HepG2 (cell line): ENCODE measurements at regions not wholly inside any gene's neighbourhood (a gene's known extent, or its start where the extent isn't known, plus 50 kb on each side); places are given as distances from the start of the nearest gene placed in this dataset.

Experiments used
- ATAC-seq: fragments of 200-7000 bp; cut with Tn5 transposase; 3 replicates; pipeline ENCODE4 v1.9.1; 2020; ENCODE audit warnings: mild to moderate bottlenecking, moderate library complexity
- BruUV-seq: library from RNA; stranded (reverse); fragments of 400-500 nt; replicated peaks from 2 replicates; lab custom pipeline; 2021; lab: Mats Ljungman, UMichigan
- CTCF ChIA-PET: fragments of 300-600 bp; formaldehyde crosslinking; extraction: SDS; loops from one replicate; lab custom pipeline; 2021; ENCODE audit warnings: low total read pairs, inconsistent platforms, low intra/inter-chr PET ratio; lab: Yijun Ruan, JAX
- POLR2A ChIA-PET: fragments of 350-600 bp; sonication (Branson Sonifier 250); formaldehyde crosslinking; loops from one replicate; lab custom pipeline; 2020; ENCODE audit warnings: antibody characterized with exemption, inconsistent platforms; lab: Yijun Ruan, JAX
- DNase-seq: peaks from one replicate; pipeline ENCODE4 v3.0.0-alpha.2; 2015; ENCODE audit warnings: low spot score
- FAIRE-seq: peaks from 3 replicates; lab custom pipeline; 2011; peaks lifted over from hg19 to GRCh38; lab: Jason Lieb, UNC
- H2AFZ ChIP-seq: one replicate; pipeline ENCODE4 v1.6.1; 2011; ENCODE audit warnings: low read length, inconsistent platforms
- H3K27ac ChIP-seq: fragments of 300-600 bp; 3 replicates; pipeline ENCODE4 v1.8.0; 2011; ENCODE audit warnings: mixed run types, mild to moderate bottlenecking, mixed read lengths, low read length, inconsistent platforms; ENCODE audit not compliant: insufficient read depth; ENCODE audit errors: extremely low read length
- H3K27me3 ChIP-seq, 2 experiments: fragments of 200-600 bp in 1 of 2; 2 replicates in 1 of 2; 3 replicates in 1 of 2; pipeline versions ENCODE4 v1.6.0 to v1.8.0; 2011; ENCODE audit warnings: low read length in 2 of 2, mild to moderate bottlenecking in 2 of 2, moderate library complexity in 2 of 2, inconsistent platforms in 1 of 2; ENCODE audit not compliant: insufficient read depth in 2 of 2, control insufficient read depth in 1 of 2
- H3K36me3 ChIP-seq, 2 experiments: fragments of 200-600 bp in 1 of 2; replicated peaks in 1 of 2; 2 replicates in 1 of 2; 3 replicates in 1 of 2; pipeline versions ENCODE4 v1.5.1 to v1.8.0; 2011; ENCODE audit warnings: low read length in 2 of 2, inconsistent platforms in 1 of 2; ENCODE audit not compliant: insufficient read depth in 2 of 2, control insufficient read depth in 1 of 2
- H3K4me1 ChIP-seq: 2 replicates; pipeline ENCODE4 v1.5.1; 2012; ENCODE audit warnings: low read length, inconsistent platforms; ENCODE audit not compliant: insufficient read depth
- H3K4me2 ChIP-seq: 2 replicates; pipeline ENCODE4 v1.6.0; 2011; ENCODE audit warnings: low read depth, low read length, inconsistent platforms
- H3K4me3 ChIP-seq, 3 experiments: fragments of 200-600 bp in 1 of 3; sonication (generic), shearing (Covaris generic) in 1 of 3; replicated peaks in 1 of 3; 2 replicates each; pipeline ENCODE4 v1.5.1; 2011 to 2016; ENCODE audit warnings: low read length in 3 of 3, inconsistent platforms in 2 of 3, low read depth in 2 of 3, mild to moderate bottlenecking in 2 of 3, control low read depth in 1 of 3, mixed read lengths in 1 of 3; ENCODE audit not compliant: insufficient read depth in 1 of 3
- H3K79me2 ChIP-seq: one replicate; pipeline ENCODE4 v1.6.1; 2011; ENCODE audit warnings: low read length, inconsistent platforms; ENCODE audit not compliant: insufficient read depth
- H3K9ac ChIP-seq: 2 replicates; pipeline ENCODE4 v1.6.0; 2011; ENCODE audit warnings: mild to moderate bottlenecking, low read depth, low read length, inconsistent platforms; ENCODE audit not compliant: insufficient read depth
- H3K9me3 ChIP-seq: 2 replicates; pipeline ENCODE4 v1.5.1; 2012; ENCODE audit warnings: mild to moderate bottlenecking, low read length
- H4K20me1 ChIP-seq: 2 replicates; pipeline ENCODE4 v1.6.0; 2011; ENCODE audit warnings: inconsistent platforms, mild to moderate bottlenecking, low read length, moderate library complexity; ENCODE audit not compliant: insufficient read depth
- GLMP ChIP-seq: sonication (generic); formaldehyde crosslinking; IDR thresholded peaks from 2 replicates; pipeline ENCODE4 v1.9.0; 2021; ENCODE audit warnings: missing genetic modification reagents, mild to moderate bottlenecking, borderline replicate concordance
- NCOR1 ChIP-seq: fragments of 200-600 bp; sonication (generic); IDR thresholded peaks from 2 replicates; pipeline ENCODE4 v1.7.0; 2017; ENCODE audit warnings: antibody characterized with exemption, low read length, borderline replicate concordance
- RXRB ChIP-seq: IDR thresholded peaks from 2 replicates; pipeline ENCODE4 v1.6.1; 2016; ENCODE audit warnings: borderline replicate concordance, missing genetic modification reagents, missing compliant biosample characterization
- YEATS4 ChIP-seq: sonication (generic); formaldehyde crosslinking; IDR thresholded peaks from 2 replicates; pipeline ENCODE4 v1.4.0; 2020; ENCODE audit warnings: missing genetic modification reagents, borderline replicate concordance
- ZNF275 ChIP-seq: sonication (generic); formaldehyde crosslinking; IDR thresholded peaks from 2 replicates; pipeline ENCODE4 v1.8.0; 2022; ENCODE audit warnings: missing genetic modification reagents, mild to moderate bottlenecking, inconsistent platforms, borderline replicate concordance
- ZNF343 ChIP-seq: sonication (generic); formaldehyde crosslinking; IDR thresholded peaks from 2 replicates; pipeline ENCODE4 v1.4.0; 2020; ENCODE audit warnings: mild to moderate bottlenecking, missing genetic modification reagents
- ZNF562 ChIP-seq: sonication (generic); formaldehyde crosslinking; IDR thresholded peaks from 2 replicates; pipeline ENCODE4 v1.8.0; 2022; ENCODE audit warnings: missing genetic modification reagents, borderline replicate concordance
- in situ Hi-C: cut with HindIII; loops from 2 replicates; pipeline ENCODE4 v1.10.0; 2017; ENCODE audit warnings: low pct_unique_long_range_greater_than_20kb; ENCODE audit not compliant: extremely low pct_ligation_motif_present
- intact Hi-C: fragments of 100-400 bp; cut with micrococcal nuclease; formaldehyde crosslinking; loops from one replicate; pipeline ENCODE4 v1.10.0; 2022; ENCODE audit not compliant: unreplicated experiment
- TF ChIP-seq, protein P1 (sequence below): sonication (generic); formaldehyde crosslinking; IDR thresholded peaks from 2 replicates; pipeline ENCODE4 v1.4.0; 2020; ENCODE audit warnings: mild to moderate bottlenecking, missing genetic modification reagents, borderline replicate concordance
- TF ChIP-seq, protein P2 (sequence below): sonication (generic); formaldehyde crosslinking; conservative IDR thresholded peaks from 2 replicates; pipeline ENCODE4 v1.4.0; 2020; ENCODE audit warnings: missing genetic modification reagents

- no peak overlapping the region for H2AFZ ChIP-seq
- ChIA-PET POLR2A (no interaction called here), CTCF (no interaction called here)
- H3K9me3 ChIP-seq, result no peaks in the 10 kb centered on the region
- FAIRE-seq (no peak), DNase-seq (no peak), ATAC-seq (no peak)
- no peak overlapping the region for H3K4me2 ChIP-seq
- no peaks in the 10 kb centered on the region for H4K20me1 ChIP-seq
- H3K4me3 ChIP-seq, result no peak overlapping the region
- in situ Hi-C loops, result no loop called here
- no TSS peak for BruUV-seq
- no peak overlapping the region for H3K27ac ChIP-seq
- H3K79me2 ChIP-seq, result no peaks in the 10 kb centered on the region
- H3K4me1 ChIP-seq, result no peaks in the 10 kb centered on the region
- intact Hi-C loops, result no loop called here
- TF ChIP-seq ZNF275 (CRISPR knock-in tag), result no peak
- TF ChIP-seq GLMP, result no peak
- TF ChIP-seq YEATS4 (CRISPR knock-in tag), result no peak
- TF ChIP-seq, protein P1, sequence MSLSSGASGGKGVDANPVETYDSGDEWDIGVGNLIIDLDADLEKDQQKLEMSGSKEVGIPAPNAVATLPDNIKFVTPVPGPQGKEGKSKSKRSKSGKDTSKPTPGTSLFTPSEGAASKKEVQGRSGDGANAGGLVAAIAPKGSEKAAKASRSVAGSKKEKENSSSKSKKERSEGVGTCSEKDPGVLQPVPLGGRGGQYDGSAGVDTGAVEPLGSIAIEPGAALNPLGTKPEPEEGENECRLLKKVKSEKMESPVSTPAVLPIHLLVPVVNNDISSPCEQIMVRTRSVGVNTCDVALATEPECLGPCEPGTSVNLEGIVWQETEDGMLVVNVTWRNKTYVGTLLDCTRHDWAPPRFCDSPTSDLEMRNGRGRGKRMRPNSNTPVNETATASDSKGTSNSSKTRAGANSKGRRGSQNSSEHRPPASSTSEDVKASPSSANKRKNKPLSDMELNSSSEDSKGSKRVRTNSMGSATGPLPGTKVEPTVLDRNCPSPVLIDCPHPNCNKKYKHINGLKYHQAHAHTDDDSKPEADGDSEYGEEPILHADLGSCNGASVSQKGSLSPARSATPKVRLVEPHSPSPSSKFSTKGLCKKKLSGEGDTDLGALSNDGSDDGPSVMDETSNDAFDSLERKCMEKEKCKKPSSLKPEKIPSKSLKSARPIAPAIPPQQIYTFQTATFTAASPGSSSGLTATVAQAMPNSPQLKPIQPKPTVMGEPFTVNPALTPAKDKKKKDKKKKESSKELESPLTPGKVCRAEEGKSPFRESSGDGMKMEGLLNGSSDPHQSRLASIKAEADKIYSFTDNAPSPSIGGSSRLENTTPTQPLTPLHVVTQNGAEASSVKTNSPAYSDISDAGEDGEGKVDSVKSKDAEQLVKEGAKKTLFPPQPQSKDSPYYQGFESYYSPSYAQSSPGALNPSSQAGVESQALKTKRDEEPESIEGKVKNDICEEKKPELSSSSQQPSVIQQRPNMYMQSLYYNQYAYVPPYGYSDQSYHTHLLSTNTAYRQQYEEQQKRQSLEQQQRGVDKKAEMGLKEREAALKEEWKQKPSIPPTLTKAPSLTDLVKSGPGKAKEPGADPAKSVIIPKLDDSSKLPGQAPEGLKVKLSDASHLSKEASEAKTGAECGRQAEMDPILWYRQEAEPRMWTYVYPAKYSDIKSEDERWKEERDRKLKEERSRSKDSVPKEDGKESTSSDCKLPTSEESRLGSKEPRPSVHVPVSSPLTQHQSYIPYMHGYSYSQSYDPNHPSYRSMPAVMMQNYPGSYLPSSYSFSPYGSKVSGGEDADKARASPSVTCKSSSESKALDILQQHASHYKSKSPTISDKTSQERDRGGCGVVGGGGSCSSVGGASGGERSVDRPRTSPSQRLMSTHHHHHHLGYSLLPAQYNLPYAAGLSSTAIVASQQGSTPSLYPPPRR (CRISPR knock-in tag), result no peak
- no peak for TF ChIP-seq RXRB (CRISPR knock-in tag)
- TF ChIP-seq ZNF562 (CRISPR knock-in tag), result no peak
- no peak for TF ChIP-seq NCOR1
- TF ChIP-seq ZNF343, result no peak
- TF ChIP-seq, protein P2, sequence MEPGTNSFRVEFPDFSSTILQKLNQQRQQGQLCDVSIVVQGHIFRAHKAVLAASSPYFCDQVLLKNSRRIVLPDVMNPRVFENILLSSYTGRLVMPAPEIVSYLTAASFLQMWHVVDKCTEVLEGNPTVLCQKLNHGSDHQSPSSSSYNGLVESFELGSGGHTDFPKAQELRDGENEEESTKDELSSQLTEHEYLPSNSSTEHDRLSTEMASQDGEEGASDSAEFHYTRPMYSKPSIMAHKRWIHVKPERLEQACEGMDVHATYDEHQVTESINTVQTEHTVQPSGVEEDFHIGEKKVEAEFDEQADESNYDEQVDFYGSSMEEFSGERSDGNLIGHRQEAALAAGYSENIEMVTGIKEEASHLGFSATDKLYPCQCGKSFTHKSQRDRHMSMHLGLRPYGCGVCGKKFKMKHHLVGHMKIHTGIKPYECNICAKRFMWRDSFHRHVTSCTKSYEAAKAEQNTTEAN (CRISPR knock-in tag), result no peak
- no peaks in the 10 kb centered on the region for H3K27me3 ChIP-seq
- H3K36me3 ChIP-seq, result no peaks in the 10 kb centered on the region
- no peak overlapping the region for H3K9ac ChIP-seq
Observed at GRCh38 chr2:146633159-146633558, 1211.7 kb upstream of the ACVR2A start.
